ENCODE measurements at regions not wholly inside any gene's neighbourhood (a gene's known extent, or its start where the extent isn't known, plus 50 kb on each side); places are given as distances from the start of the nearest gene placed in this dataset.
"Not testable (repeated sequence)": the region's sequence is repeated elsewhere in the genome, so short reads cannot be mapped to it uniquely, and the experiment has no call there.

DNA sequence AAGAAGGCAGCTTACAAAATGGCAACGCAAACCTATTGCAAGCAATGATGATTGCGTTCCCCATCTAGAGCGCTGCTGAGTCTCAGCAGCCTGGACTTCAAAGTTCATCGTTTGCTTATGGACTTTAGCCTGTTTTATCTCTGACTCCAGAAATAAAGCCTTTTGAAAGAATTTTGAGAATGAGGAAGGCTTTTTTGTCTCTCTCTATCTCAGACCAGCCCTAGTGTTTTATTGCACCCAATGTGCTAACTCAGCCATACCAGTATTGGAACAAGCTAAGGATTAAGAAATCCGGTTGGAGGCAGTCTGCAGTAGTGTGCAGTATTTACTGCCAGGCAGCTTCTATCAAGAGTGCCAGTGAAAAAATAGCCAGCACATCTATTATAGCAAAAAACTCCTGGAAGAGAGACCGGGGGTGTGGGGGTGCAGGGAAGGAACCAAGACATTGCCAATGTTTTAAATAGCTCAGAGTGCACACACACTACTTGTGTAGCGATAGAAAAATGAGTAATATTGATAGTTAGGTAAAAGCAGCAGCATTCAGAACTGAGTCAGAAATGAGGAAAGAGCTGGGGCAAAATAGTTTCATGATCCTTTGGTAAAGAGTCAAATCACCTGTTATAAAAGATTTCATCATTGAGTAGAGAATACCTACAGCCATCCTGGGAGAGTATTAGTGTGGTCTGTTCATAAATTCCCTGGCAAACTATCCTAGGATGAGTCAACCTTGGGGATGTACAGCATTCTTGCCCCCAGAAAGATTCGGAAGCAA is 219.0 kb downstream of the ZNF608 start:
- Histone ChIP-seq H3K4me3 (no peak overlapping the region), H3K4me1 (peaks cover 0 to 9% of the 10 kb centered on the region in 2 donors), H3K27ac (no peak overlapping the region), H3K27me3 (no peaks in the 10 kb centered on the region), H3K9me3 (no peaks in the 10 kb centered on the region), H3K36me3 (no peaks in the 10 kb centered on the region)
- no peak for DNase-seq (ENCODE audit: low spot score)
- TF ChIP-seq, protein P1, sequence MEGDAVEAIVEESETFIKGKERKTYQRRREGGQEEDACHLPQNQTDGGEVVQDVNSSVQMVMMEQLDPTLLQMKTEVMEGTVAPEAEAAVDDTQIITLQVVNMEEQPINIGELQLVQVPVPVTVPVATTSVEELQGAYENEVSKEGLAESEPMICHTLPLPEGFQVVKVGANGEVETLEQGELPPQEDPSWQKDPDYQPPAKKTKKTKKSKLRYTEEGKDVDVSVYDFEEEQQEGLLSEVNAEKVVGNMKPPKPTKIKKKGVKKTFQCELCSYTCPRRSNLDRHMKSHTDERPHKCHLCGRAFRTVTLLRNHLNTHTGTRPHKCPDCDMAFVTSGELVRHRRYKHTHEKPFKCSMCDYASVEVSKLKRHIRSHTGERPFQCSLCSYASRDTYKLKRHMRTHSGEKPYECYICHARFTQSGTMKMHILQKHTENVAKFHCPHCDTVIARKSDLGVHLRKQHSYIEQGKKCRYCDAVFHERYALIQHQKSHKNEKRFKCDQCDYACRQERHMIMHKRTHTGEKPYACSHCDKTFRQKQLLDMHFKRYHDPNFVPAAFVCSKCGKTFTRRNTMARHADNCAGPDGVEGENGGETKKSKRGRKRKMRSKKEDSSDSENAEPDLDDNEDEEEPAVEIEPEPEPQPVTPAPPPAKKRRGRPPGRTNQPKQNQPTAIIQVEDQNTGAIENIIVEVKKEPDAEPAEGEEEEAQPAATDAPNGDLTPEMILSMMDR (IDR thresholded peaks at IDR 0.05): no peak

DNA sequence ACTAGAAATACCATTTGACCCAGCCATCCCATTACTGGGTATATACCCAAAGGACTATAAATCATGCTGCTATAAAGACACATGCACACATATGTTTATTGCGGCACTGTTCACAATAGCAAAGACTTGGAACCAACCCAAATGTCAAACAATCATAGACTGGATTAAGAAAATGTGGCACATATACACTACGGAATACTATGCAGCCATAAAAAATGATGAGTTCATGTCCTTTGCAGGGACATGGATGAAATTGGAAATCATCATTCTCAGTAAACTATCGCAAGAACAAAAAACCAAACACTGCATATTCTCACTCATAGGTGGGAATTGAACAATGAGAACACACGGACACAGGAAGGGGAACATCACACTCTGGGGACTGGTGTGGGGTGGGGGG is 220.4 kb downstream of the ZNF608 start:
- H3K4me3 ChIP-seq; H3K9me3 ChIP-seq; H3K27me3 ChIP-seq; H3K4me1 ChIP-seq; H3K36me3 ChIP-seq; DNase-seq (ENCODE audit: low spot score); H3K27ac ChIP-seq: not testable (repeated sequence)

DNA sequence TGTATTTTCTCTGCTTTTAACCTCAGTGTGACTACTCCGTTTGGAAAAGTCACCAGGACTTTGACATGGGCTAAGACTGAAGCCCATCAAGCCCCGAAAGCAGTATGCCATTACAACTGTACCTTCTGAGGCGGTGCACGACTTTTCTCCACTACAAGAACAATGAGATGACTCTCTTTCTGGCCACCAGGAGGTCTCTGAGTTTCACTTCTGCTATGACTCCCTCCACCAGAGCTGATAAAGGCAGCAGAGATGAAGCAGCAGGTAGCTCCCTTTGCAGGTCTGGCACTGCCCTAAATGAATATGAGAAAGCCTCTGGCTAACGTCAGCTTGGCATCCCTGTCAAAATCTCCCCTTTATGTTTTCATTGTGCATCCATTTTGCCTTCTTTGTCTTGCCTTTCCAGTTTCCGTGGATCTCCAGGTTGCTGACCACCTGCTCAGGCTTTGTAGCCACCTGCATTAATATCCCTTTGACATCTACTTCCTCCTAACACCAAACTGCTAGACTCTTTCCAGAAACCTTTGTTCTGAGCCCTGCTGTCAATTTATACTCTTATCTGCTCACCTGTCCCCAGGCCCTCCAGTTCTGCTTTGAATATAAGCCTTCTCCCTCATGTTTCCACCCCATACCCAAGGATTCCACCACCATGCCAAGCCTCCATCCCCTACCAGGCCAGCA is 221.7 kb downstream of the ZNF608 start:
- Histone ChIP-seq H3K27ac (no peak overlapping the region), H3K4me1 (peaks cover 0 to 9% of the 10 kb centered on the region in 2 donors), H3K9me3 (no peaks in the 10 kb centered on the region), H3K36me3 (no peaks in the 10 kb centered on the region), H3K4me3 (no peak overlapping the region), H3K27me3 (no peaks in the 10 kb centered on the region)
- DNase-seq (ENCODE audit: low spot score): no peak
- TF ChIP-seq, protein P1 (IDR thresholded peaks at IDR 0.05): no peak

DNA sequence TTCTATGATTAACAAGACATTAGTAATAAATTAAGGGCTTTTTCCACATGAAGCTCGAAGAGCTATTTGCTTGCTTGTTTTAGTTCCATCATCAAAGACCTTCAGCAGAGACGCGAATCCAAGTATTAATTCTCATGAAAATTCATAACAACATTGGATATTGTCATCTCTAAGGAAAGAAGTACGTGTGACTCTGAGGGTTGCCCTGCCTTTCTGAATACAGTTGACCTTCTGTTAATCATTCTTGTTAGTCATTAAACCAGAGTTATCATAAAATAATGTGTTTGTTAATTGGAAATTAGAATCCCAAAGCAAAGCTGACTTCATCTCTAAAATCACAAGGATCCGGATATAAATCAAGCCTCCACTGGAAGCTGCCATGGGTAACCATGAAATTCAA is 222.5 kb downstream of the ZNF608 start:
- DNase-seq (ENCODE audit: low spot score): no peak
- Histone ChIP-seq H3K27ac (no peak overlapping the region), H3K36me3 (no peaks in the 10 kb centered on the region), H3K9me3 (no peaks in the 10 kb centered on the region), H3K4me3 (no peak overlapping the region), H3K27me3 (no peaks in the 10 kb centered on the region), H3K4me1 (peaks cover 0 to 9% of the 10 kb centered on the region in 2 donors)
- TF ChIP-seq, protein P1 (IDR thresholded peaks at IDR 0.05): no peak

DNA sequence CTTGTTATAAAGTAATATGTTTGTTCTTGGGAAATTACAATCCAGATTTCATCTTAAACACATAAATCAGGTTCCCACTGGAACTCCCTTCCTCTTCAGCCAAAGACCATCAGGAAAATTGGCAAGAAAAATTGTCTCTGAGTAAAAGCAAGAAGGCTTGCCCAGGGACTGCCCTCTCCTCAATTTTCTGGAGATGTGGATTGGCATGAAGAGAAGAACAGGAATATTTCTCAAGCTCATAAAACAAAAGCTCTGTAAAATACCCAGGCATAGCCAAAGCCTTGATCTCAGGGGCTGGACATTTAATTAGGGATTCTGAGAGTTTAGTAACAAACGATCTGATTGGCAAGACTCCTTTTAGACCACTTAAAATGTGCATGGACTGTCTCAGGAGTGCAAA is 223.4 kb downstream of the ZNF608 start:
- Histone ChIP-seq H3K9me3 (no peaks in the 10 kb centered on the region), H3K36me3 (no peaks in the 10 kb centered on the region), H3K27ac (no peak overlapping the region), H3K4me1 (peaks cover 0 to 9% of the 10 kb centered on the region in 2 donors), H3K4me3 (no peak overlapping the region), H3K27me3 (no peaks in the 10 kb centered on the region)
- TF ChIP-seq, protein P1 (IDR thresholded peaks at IDR 0.05): no peak
- no peak for DNase-seq (ENCODE audit: low spot score)

DNA sequence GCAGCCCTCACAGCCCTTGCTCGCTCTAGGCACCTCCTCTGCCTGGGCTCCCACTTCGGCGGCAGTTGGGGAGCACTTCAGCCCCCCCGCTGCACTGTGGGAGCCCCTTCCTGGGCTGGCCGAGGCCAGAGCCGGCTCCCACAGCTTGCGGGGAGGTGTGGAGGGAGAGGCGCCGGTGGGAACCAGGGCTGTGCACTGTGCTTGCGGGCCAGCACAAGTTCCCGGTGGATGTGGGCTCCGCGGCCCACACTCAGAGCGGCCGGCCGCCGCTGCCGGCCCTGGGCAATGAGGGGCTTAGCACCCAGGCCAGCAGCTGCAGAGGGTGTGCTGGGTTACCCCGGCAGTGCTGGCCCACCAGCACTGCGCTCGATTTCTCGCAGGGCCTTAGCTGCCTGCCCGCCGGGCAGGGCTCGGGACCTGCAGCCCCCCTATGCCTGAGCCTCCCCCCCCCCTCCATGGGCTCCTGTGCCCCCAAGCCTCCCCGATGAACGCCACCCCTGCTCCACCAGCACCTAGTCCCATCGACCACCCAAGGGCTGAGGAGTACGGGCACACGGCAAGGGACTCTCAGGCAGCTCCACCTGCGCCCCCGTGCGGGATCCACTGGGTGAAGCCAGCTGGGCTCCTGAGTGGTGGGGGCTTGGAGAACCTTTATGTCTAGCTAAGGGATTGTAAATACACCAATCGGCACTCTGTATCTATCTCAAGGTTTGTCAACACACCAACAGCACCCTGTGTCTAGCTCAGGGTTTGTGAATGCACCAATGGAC is 224.8 kb downstream of the ZNF608 start:
- H3K4me3 ChIP-seq: no peak overlapping the region
- no peaks in the 10 kb centered on the region for H3K4me1 ChIP-seq
- no peak overlapping the region for H3K27ac ChIP-seq
- no peaks in the 10 kb centered on the region for H3K27me3 ChIP-seq
- H3K9me3 ChIP-seq: no peaks in the 10 kb centered on the region
- H3K36me3 ChIP-seq: no peaks in the 10 kb centered on the region
- TF ChIP-seq, protein P1 (IDR thresholded peaks at IDR 0.05): no peak
- no peak for DNase-seq (ENCODE audit: low spot score)
